ENCODE measurements at regions not wholly inside any gene's neighbourhood (a gene's known extent, or its start where the extent isn't known, plus 50 kb on each side); places are given as distances from the start of the nearest gene placed in this dataset.

- TF ChIP-seq CTCF (IDR thresholded peaks at IDR 0.05) (no peak), POLR2A (IDR thresholded peaks at IDR 0.05) (no peak)
Measured at GRCh38 chr3:55357796-55358195, 129.3 kb downstream of the WNT5A start.
